ENCODE measurements at regions not wholly inside any gene's neighbourhood (a gene's known extent, or its start where the extent isn't known, plus 50 kb on each side); places are given as distances from the start of the nearest gene placed in this dataset.

DNA sequence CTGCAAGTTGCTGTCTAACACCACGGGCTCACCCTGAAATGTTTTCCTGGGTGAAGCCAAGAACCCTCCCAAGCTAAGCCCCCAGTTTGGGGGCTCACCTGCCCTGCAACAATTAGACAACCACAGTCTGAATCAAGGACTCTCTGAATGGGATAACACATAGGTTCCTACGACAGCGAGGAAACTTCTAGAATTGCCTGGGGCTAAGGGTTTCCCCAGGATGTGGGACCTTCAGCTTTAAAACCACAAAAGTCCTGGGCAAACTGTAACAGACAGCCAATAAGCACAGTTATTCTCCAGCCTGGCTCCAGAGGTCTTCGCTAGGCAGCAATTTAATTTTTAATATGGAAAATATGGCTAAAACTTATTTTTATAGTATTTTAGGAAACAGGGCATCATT lies 162.6 kb downstream of the PRKX start:
- TF ChIP-seq, protein P1, sequence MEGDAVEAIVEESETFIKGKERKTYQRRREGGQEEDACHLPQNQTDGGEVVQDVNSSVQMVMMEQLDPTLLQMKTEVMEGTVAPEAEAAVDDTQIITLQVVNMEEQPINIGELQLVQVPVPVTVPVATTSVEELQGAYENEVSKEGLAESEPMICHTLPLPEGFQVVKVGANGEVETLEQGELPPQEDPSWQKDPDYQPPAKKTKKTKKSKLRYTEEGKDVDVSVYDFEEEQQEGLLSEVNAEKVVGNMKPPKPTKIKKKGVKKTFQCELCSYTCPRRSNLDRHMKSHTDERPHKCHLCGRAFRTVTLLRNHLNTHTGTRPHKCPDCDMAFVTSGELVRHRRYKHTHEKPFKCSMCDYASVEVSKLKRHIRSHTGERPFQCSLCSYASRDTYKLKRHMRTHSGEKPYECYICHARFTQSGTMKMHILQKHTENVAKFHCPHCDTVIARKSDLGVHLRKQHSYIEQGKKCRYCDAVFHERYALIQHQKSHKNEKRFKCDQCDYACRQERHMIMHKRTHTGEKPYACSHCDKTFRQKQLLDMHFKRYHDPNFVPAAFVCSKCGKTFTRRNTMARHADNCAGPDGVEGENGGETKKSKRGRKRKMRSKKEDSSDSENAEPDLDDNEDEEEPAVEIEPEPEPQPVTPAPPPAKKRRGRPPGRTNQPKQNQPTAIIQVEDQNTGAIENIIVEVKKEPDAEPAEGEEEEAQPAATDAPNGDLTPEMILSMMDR (IDR thresholded peaks at IDR 0.05), result no peak
- no peak for TF ChIP-seq EP300 (IDR thresholded peaks at IDR 0.05)
